Lung microvascular endothelial cell (primary cell): ENCODE measurements at regions not wholly inside any gene's neighbourhood (a gene's known extent, or its start where the extent isn't known, plus 50 kb on each side); places are given as distances from the start of the nearest gene placed in this dataset.
A peak's percentile ranks its signal among the peaks of the same experiment; 100 is the strongest.

Source experiments
- DNase-seq, 2 donors: peaks; one replicate each; pipeline versions ENCODE4 v3.0.0 to v3.0.0-alpha.2; 2010; ENCODE audit warnings: low read depth in 2 of 2

DNA sequence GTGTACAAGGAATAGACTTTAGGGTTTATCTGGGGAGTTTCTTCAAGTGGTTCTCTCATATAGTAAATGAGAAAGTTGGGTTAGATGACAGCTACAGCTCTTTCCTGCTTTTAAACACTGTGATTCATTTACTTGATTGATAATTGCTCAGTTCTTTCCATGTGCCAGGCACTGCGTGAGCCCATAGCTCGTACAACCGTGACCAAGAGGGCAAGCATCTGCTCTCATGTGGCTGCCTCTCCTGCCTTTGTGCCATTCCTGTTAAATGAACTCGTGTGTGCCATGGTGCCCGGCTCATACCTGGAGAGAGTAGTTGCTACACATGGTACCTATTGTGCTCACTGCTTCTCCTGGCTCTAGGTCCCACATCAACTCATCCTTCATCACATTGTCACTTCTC is 206.3 kb downstream of the SNX19 start:
- no peak for DNase-seq

- DNase-seq, result no peak
Observed at GRCh38 chr11:130710497-130711012, 205.7 kb downstream of the SNX19 start.

GRCh38 chr11:130711193-130711592 is 205.1 kb downstream of the SNX19 start:
- no peak for DNase-seq

DNA sequence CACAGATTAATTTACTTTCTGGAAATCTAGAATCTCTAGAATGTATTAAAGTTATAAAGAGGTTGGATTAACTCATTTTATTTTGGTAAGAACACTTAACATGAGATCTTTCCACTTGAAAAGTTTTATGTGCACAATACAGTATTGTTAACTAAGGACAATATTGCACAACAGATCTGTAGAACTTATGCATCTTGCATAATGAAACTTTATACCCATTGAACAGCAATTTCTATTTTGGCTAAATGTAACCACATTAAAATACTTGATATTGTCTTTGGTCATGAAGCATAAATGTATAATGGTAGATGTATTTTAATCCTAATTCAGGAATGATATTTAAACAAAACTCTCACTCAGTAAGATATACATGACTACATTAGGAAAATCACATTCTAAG is 203.8 kb downstream of the SNX19 start:
- no peak for DNase-seq

- DNase-seq, result no peak
Observed at GRCh38 chr11:130715085-130715876, 201.0 kb downstream of the SNX19 start.

DNA sequence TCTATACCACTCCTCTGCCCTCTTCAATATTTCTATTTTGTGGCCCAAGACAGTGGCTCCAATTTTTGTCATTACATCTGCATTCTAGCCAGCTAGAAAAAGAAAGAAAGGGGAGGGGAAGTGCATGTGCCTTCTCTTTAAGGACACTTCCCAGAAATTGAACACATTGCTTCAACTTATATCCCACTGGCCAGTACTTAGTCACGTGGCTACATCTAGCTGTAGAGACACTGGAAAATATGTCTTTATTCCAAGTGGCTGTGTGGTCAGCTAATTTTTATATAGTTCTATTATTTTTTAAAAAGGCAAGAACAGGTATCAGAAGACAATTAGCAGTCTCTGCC is 200.4 kb downstream of the SNX19 start:
- DNase-seq, result no peak

- no peak for DNase-seq
Observed at GRCh38 chr11:130718120-130718519, 198.2 kb downstream of the SNX19 start.

DNA sequence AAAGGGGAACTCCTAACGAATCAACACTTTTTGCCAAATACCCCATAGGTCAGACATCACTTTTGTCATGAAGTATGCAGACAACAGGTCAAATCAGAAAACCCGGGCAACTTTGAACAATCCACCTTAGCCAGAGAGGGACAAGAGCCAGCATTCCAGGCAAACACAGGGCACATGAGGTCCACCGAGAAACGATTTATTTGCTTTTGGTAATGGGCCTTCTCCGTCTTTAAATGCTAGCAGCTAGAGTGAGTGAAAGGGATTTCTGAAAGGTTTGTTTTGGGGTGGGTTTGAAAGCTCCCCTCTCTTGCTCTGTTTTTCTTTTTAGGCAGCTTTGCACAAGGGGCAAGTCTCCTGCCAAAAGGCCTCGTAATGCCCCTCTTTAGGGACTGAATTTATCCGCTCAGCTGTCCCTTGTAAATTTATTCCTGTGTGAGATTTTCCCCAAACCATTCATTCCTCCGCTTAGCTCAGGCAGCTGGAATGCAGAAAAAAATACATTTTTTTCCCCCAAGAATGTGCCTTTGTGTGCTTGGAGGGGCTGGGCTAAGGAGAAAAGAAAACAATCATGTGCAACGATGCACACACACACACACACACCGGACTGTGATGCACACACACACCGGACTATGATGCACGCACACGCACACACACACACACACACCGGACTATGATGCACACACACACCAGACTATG is 196.9 kb downstream of the SNX19 start:
- DNase-seq, result no peak

DNA sequence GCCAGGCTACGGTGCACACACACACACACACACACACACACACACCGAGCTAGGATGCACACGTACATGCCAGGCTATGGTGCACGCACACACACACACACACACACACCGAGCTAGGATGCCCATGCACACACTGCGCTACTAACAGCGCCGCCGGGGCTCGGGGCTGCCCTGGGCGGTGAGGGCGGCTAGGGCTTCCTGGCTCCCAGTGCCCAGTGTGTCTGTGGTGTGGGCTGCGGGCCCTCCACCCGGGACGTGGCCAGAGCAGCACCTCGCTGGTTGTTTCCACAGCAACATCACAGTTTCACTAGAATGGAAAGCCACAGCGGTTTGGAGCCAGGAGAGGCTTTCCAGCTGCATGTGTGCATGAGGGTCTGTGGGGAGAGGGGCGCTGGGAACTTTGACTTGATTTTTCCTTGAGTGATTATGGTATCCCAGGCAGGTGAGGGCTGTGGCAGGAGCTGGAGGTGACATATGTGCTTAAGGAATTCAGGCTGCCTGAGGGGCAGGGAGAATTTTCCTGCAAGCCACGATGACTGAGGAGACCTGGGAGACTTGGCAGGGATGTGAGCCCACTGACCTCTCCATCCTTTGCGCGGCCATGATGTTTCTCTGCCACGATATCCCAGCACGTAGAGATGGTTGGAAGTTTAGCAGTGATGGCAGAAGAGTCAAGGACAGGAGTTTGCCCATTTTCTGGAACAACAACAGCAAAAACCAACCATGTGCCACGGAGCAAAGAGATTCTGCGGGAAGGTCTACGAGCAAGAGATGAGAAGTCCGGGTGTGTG is 195.9 kb downstream of the SNX19 start:
- no peak for DNase-seq

- no peak for DNase-seq
Observed at GRCh38 chr11:130721023-130721681, 195.1 kb downstream of the SNX19 start.

GRCh38 chr11:130721736-130722135 is 194.5 kb downstream of the SNX19 start:
- DNase-seq, result peak in 1 of 2 donors; percentile 50

GRCh38 chr11:130722401-130722800 is 193.9 kb downstream of the SNX19 start:
- DNase-seq, result no peak

DNA sequence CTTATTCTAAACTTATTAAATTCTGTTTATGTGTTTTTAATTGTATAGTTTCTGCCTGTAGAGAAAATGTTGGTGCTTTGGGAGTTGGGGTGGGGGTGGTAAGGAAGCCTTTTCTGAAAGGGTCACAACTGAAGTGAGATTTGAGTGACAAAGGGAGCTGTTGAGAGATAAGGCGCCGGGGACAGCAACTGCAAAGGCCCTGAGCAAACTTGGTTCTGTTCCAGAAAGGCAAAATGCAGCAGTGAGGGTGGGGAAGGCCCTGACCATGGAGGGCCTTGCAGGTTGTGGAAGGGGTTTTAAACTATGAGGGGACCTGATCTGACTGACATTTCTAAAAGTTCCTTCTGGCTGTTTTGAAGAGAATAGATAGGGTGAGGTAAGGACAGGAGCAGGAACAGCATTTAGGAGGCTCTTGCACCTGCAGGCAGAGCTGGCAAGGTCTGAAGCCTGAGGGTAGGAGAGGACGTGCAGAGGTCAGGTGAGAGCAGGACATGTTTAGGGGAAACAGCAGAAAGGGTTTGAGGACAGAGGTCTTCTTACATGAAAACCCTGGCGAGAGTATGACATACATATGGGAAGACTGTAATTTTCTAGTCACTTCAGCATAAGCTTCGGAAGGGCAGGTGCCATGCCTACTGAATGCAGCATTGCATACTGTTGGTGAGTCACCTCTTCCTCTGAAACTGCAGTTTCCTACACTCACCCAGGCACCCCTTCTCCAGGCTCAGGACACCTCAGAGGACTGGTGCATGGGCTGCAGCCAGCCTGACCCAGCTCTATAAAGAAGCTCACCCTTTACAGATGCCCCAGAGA is 190.7 kb downstream of the SNX19 start:
- DNase-seq, result peak; percentile 25 to 40

GRCh38 chr11:130726234-130727037 is 189.8 kb downstream of the SNX19 start:
- DNase-seq, result peak; percentile 24 to 71

- no peak for DNase-seq
Observed at GRCh38 chr11:130727157-130728119, 188.8 kb downstream of the SNX19 start.

DNA sequence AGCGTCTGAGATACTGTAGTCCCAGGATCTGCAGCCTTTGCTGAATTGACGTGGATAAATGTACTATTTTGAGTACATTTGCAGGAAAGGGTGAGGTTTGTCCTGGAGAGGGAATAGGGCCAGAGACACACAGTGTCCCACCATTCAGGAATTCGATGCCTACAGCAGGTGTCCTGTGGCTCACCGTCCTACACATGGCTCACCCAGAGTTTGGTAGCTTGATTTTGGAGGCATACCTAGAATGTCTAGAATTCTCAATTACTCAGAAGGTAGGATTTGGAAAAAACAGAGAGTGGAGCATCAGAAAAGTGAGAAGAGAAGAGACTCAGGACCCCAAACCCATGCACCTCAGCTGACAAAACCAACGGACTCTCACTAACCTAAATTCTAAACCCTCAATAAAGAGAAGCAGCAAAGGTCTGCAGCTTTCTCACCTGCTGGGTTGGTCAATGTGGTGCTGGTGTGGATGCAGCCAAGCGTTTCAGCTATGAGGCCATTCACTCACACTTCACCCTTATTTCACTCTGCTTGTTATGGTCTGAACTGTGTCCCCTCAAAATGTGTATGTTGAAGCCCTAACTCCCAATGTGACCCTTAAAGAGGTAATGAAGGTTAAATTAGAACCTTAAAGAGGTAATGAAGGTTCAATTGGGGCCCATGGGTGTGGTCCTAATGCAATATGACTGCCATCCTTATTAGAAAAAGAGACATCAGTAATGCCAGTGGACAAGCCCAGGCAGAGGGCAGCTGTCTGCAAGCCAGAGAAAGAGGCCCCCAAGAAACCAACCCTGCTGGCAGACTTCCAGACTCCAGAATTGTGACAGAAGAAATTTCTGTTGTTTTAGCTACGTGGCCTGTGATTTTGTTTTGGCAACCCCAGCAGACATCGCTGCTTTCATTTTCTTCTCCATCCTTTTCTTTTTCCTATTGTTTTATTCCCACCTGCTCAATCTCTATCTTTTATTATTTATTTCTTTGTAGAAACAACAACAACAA is 187.8 kb downstream of the SNX19 start:
- no peak for DNase-seq

- no peak for DNase-seq
Observed at GRCh38 chr11:130729193-130729592, 187.1 kb downstream of the SNX19 start.
